Tibial nerve (tissue), 4 donors: ENCODE measurements at regions not wholly inside any gene's neighbourhood (a gene's known extent, or its start where the extent isn't known, plus 50 kb on each side); places are given as distances from the start of the nearest gene placed in this dataset.

Source experiments
- DNase-seq, 2 donors: peaks; one replicate each; pipeline ENCODE4 v3.0.0-alpha.2; 2019; ENCODE audit warnings: low spot score in 2 of 2
- H3K27ac ChIP-seq, 4 donors: fragments of 200-600 bp; sonication (generic) in 3 of 4; one replicate each; pipeline ENCODE4 v1.5.1; 2017 to 2019; ENCODE audit warnings: mild to moderate bottlenecking in 1 of 4
- H3K27me3 ChIP-seq, 2 donors: fragments of 200-600 bp; sonication (generic) in 1 of 2; one replicate each; pipeline versions ENCODE4 v1.5.1 to v1.6.0; 2017 to 2019
- H3K36me3 ChIP-seq, 3 donors: fragments of 200-600 bp; sonication (generic); one replicate each; pipeline ENCODE4 v1.5.1; 2018 to 2019
- H3K4me1 ChIP-seq, 4 donors: fragments of 200-600 bp; sonication (generic) in 3 of 4; one replicate each; pipeline ENCODE4 v1.5.1; 2017 to 2019
- H3K4me3 ChIP-seq, 4 donors: fragments of 200-600 bp; sonication (generic) in 3 of 4; one replicate each; pipeline ENCODE4 v1.5.1; 2017 to 2019; ENCODE audit warnings: mild to moderate bottlenecking in 1 of 4, moderate library complexity in 1 of 4
- H3K9me3 ChIP-seq, 4 donors: fragments of 200-600 bp; sonication (generic) in 3 of 4; one replicate each; pipeline ENCODE4 v1.5.1; 2017 to 2019
- EP300 ChIP-seq, 2 donors: sonication (generic); formaldehyde crosslinking; IDR thresholded peaks; one replicate each; pipeline ENCODE4 v1.6.1; 2017; ENCODE audit warnings: antibody characterized with exemption in 2 of 2, mild to moderate bottlenecking in 1 of 2
- POLR2A ChIP-seq, 2 donors: fragments of 450-650 bp; IDR thresholded peaks; one replicate each; pipeline ENCODE4 v1.6.1; 2017; ENCODE audit warnings: antibody characterized with exemption in 2 of 2, mild to moderate bottlenecking in 2 of 2, moderate library complexity in 2 of 2
- WGBS, 2 donors: methylation state at CpG; one replicate each; pipeline ENCODE4 v1.1.5; 2018; 5-methylcytosine and 5-hydroxymethylcytosine counted together
- TF ChIP-seq, protein P1 (sequence below), 5 experiments: fragments of 200-600 bp in 3 of 5; fragments of 450-650 bp in 2 of 5; sonication (generic) in 3 of 5; IDR thresholded peaks; one replicate each; pipeline ENCODE4 v1.5.1; 2016 to 2019; ENCODE audit warnings: antibody characterized with exemption in 5 of 5, mild to moderate bottlenecking in 3 of 5, moderate library complexity in 2 of 5

GRCh38 chr4:24249972-24250371, 334.4 kb downstream of the DHX15 start:
- peaks cover 0 to 7% (median 0%) of the 10 kb centered on the region in 4 donors for H3K4me1 ChIP-seq
- 79 to 88% methylated on average over 5 of the region's 5 CpGs for WGBS, 2 donors
- no peak overlapping the region for H3K4me3 ChIP-seq
- no peaks in the 10 kb centered on the region for H3K9me3 ChIP-seq
- no peaks in the 10 kb centered on the region for H3K27me3 ChIP-seq
- no peaks in the 10 kb centered on the region for H3K36me3 ChIP-seq
- TF ChIP-seq POLR2A (IDR thresholded peaks at IDR 0.05): no peak
- no peak overlapping the region for H3K27ac ChIP-seq
- DNase-seq: no peak

- no peaks in the 10 kb centered on the region for H3K27me3 ChIP-seq
- no peaks in the 10 kb centered on the region for H3K9me3 ChIP-seq
- H3K36me3 ChIP-seq: no peaks in the 10 kb centered on the region
- TF ChIP-seq EP300 (IDR thresholded peaks at IDR 0.05): no peak
- H3K4me3 ChIP-seq: no peak overlapping the region
- H3K27ac ChIP-seq: no peak overlapping the region
- peaks cover 0 to 15% (median 0%) of the 10 kb centered on the region in 4 donors for H3K4me1 ChIP-seq
- 65 to 66% methylated on average over 17 of the region's 17 CpGs for WGBS, 2 donors
- DNase-seq: no peak
These were observed 335.4 kb downstream of the DHX15 start for GRCh38 chr4:24248674-24249630.

DNA sequence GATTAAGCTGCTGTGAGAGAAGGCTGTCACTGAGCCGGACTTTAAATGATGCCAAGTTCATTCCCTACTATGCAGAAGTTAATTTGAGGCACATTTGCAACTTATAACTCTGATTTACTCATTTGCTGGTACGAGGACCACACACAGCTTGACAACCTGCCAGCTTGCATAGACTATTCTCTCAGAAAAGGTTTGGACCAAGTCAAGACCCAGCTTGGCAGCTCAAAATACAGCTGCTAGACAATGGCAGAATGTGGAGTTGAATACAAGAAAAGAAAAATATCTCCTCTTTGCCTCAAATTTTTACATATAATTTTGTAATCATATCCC, 338.9 kb downstream of the DHX15 start:
- Histone ChIP-seq H3K36me3 (no peaks in the 10 kb centered on the region), H3K27ac (peak overlapping the region in 2 of 4 donors; percentile 5 to 38), H3K4me3 (no peak overlapping the region), H3K9me3 (no peaks in the 10 kb centered on the region), H3K27me3 (no peaks in the 10 kb centered on the region), H3K4me1 (peaks cover 0 to 21% (median 0%) of the 10 kb centered on the region in 4 donors)
- 43 to 70% methylated on average over 2 of the region's 2 CpGs for WGBS, 2 donors
- peak in 1 of 2 donors; percentile 34 for DNase-seq
- TF ChIP-seq EP300 (IDR thresholded peaks at IDR 0.05) (no peak), POLR2A (IDR thresholded peaks at IDR 0.05) (no peak)
- TF ChIP-seq, protein P1, sequence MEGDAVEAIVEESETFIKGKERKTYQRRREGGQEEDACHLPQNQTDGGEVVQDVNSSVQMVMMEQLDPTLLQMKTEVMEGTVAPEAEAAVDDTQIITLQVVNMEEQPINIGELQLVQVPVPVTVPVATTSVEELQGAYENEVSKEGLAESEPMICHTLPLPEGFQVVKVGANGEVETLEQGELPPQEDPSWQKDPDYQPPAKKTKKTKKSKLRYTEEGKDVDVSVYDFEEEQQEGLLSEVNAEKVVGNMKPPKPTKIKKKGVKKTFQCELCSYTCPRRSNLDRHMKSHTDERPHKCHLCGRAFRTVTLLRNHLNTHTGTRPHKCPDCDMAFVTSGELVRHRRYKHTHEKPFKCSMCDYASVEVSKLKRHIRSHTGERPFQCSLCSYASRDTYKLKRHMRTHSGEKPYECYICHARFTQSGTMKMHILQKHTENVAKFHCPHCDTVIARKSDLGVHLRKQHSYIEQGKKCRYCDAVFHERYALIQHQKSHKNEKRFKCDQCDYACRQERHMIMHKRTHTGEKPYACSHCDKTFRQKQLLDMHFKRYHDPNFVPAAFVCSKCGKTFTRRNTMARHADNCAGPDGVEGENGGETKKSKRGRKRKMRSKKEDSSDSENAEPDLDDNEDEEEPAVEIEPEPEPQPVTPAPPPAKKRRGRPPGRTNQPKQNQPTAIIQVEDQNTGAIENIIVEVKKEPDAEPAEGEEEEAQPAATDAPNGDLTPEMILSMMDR (IDR thresholded peaks at IDR 0.05): no peak

- WGBS, 2 donors: 44 to 51% methylated on average over 9 of the region's 9 CpGs
- Histone ChIP-seq H3K27ac (peak overlapping the region in 2 of 4 donors; percentile 5 to 38), H3K4me1 (peaks cover 0 to 21% (median 0%) of the 10 kb centered on the region in 4 donors), H3K27me3 (no peaks in the 10 kb centered on the region), H3K4me3 (no peak overlapping the region), H3K36me3 (no peaks in the 10 kb centered on the region), H3K9me3 (no peaks in the 10 kb centered on the region)
- DNase-seq: peak in 1 of 2 donors; percentile 23
- TF ChIP-seq EP300 (IDR thresholded peaks at IDR 0.05): peak in 1 of 2 donors; percentile 50
- TF ChIP-seq, protein P1 (IDR thresholded peaks at IDR 0.05): no peak
These were observed 339.5 kb downstream of the DHX15 start for GRCh38 chr4:24244663-24245490.

DNA sequence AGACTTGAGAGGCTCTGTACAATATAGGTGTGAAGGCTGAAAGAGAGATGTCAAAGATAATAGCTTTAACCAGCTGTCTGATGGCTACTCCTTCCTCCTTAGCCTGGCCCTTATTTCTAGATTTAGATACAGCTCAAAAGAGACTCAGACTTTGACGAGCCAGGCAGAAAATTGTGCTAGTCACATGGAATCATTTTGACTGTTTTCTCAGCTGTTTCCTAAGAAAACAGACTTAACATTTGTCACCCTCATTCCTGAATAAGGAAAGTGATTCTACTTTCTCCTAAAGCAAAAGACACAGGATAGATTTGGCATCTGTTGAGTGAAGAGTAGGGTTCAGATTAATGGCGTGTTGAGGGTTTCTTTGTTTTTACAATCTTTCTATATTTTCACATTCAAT, 340.7 kb downstream of the DHX15 start:
- no peaks in the 10 kb centered on the region for H3K27me3 ChIP-seq
- 64 to 68% methylated on average over 2 of the region's 2 CpGs for WGBS, 2 donors
- DNase-seq: no peak
- TF ChIP-seq, protein P1 (IDR thresholded peaks at IDR 0.05): no peak
- TF ChIP-seq POLR2A (IDR thresholded peaks at IDR 0.05): no peak
- TF ChIP-seq EP300 (IDR thresholded peaks at IDR 0.05): no peak
- peaks cover 0 to 21% (median 0%) of the 10 kb centered on the region in 4 donors for H3K4me1 ChIP-seq
- H3K4me3 ChIP-seq: no peak overlapping the region
- no peak overlapping the region for H3K27ac ChIP-seq
- no peaks in the 10 kb centered on the region for H3K9me3 ChIP-seq
- no peaks in the 10 kb centered on the region for H3K36me3 ChIP-seq

- WGBS, 2 donors: 54 to 71% methylated on average over 5 of the region's 5 CpGs
- no peak for DNase-seq
These were observed 342.8 kb downstream of the DHX15 start for GRCh38 chr4:24241511-24241910.

More at GRCh38 chr4:24241511-24241910, 342.8 kb downstream of the DHX15 start:
- TF ChIP-seq POLR2A (IDR thresholded peaks at IDR 0.05) (no peak), EP300 (IDR thresholded peaks at IDR 0.05) (no peak)
- TF ChIP-seq, protein P1 (IDR thresholded peaks at IDR 0.05): no peak
- Histone ChIP-seq H3K27me3 (no peaks in the 10 kb centered on the region), H3K9me3 (no peaks in the 10 kb centered on the region), H3K27ac (no peak overlapping the region), H3K4me1 (peaks cover 0 to 21% (median 0%) of the 10 kb centered on the region in 4 donors), H3K4me3 (no peak overlapping the region), H3K36me3 (no peaks in the 10 kb centered on the region)
